B cell (primary cell): ENCODE measurements at regions not wholly inside any gene's neighbourhood (a gene's known extent, or its start where the extent isn't known, plus 50 kb on each side); places are given as distances from the start of the nearest gene placed in this dataset.

Experiments used
- ATAC-seq: fragments of 200-7000 bp; cut with Tn5 transposase; one replicate; pipeline ENCODE4 v1.10.0; 2021; ENCODE audit warnings: low read depth, mild to moderate bottlenecking, moderate number of reproducible peaks, moderate library complexity
- CTCF ChIA-PET: fragments of 350-600 bp; sonication (Branson Sonifier 250); formaldehyde crosslinking; loops from one replicate; lab custom pipeline; 2021; ENCODE audit warnings: antibody characterized with exemption, inconsistent platforms; lab: Charles Lee
- POLR2A ChIA-PET: fragments of 350-600 bp; sonication (Branson Sonifier 250); formaldehyde crosslinking; loops from one replicate; lab custom pipeline; 2021; ENCODE audit warnings: antibody characterized with exemption; lab: Charles Lee
- DNase-seq: peaks from one replicate; pipeline ENCODE4 v3.0.0; 2013
- H2AFZ ChIP-seq: 2 replicates; pipeline ENCODE4 v1.6.1; 2012; ENCODE audit warnings: mild to moderate bottlenecking, low read depth, low read length; ENCODE audit not compliant: insufficient read depth, poor library complexity, severe bottlenecking
- H3K27ac ChIP-seq, 2 donors: 1 replicate in 1 of 2; 2 replicates in 1 of 2; pipeline ENCODE4 v1.5.1; 2012 to 2013; ENCODE audit warnings: low read length in 2 of 2, mild to moderate bottlenecking in 2 of 2, moderate library complexity in 1 of 2
- H3K27me3 ChIP-seq, 4 experiments: fragments of 200-600 bp in 1 of 4; sonication (generic) in 1 of 4; replicated peaks in 1 of 4; 1 replicate in 2 of 4; 2 replicates in 2 of 4; pipeline versions ENCODE4 v1.6.1 to v1.7.0; 2013 to 2016; ENCODE audit warnings: low read length in 3 of 4, mild to moderate bottlenecking in 2 of 4, mixed read lengths in 1 of 4, moderate library complexity in 1 of 4; ENCODE audit not compliant: insufficient read depth in 4 of 4, control insufficient read depth in 3 of 4; ENCODE audit errors: control extremely low read depth in 1 of 4
- H3K36me3 ChIP-seq, 2 experiments: replicated peaks in 1 of 2; 1 replicate in 1 of 2; 2 replicates in 1 of 2; pipeline versions ENCODE4 v1.6.1 to v1.7.1; 2013; ENCODE audit warnings: low read length in 1 of 2; ENCODE audit not compliant: insufficient read depth in 2 of 2, control insufficient read depth in 1 of 2; ENCODE audit errors: control extremely low read depth in 1 of 2, extremely low read depth in 1 of 2
- H3K4me1 ChIP-seq, 2 donors: fragments of 200-600 bp in 1 of 2; sonication (generic) in 1 of 2; 1 replicate in 1 of 2; 2 replicates in 1 of 2; pipeline versions ENCODE4 v1.5.1 to v1.6.1; 2013 to 2017; ENCODE audit warnings: low read length in 2 of 2; ENCODE audit not compliant: control insufficient read depth in 2 of 2, insufficient read depth in 2 of 2
- H3K4me2 ChIP-seq: replicated peaks from 2 replicates; pipeline ENCODE3; 2012; ENCODE audit warnings: mild to moderate bottlenecking, low read depth, low read length; ENCODE audit not compliant: poor library complexity, severe bottlenecking
- H3K4me3 ChIP-seq, 5 experiments: fragments of 200-600 bp in 1 of 5; sonication (generic) in 1 of 5; 1 replicate in 3 of 5; 2 replicates in 2 of 5; pipeline versions ENCODE4 v1.5.1 to v1.7.0; 2011 to 2016; ENCODE audit warnings: low read length in 4 of 5, mild to moderate bottlenecking in 4 of 5, low read depth in 2 of 5, control low read depth in 1 of 5, moderate library complexity in 1 of 5; ENCODE audit not compliant: insufficient read depth in 1 of 5; ENCODE audit errors: control extremely low read depth in 1 of 5, extremely low read depth in 1 of 5
- H3K79me2 ChIP-seq: fragments of 200-600 bp; sonication (generic); one replicate; pipeline ENCODE4 v1.6.0; 2016; ENCODE audit warnings: low read length; ENCODE audit not compliant: control insufficient read depth, insufficient read depth
- H3K9ac ChIP-seq: fragments of 200-600 bp; sonication (generic); 2 replicates; pipeline ENCODE4 v1.6.1; 2017; ENCODE audit warnings: mild to moderate bottlenecking, low read length, moderate library complexity
- H3K9me3 ChIP-seq, 3 donors: one replicate each; pipeline versions ENCODE4 v1.6.1 to v1.7.1; 2013; ENCODE audit warnings: low read length in 2 of 3; ENCODE audit not compliant: control insufficient read depth in 2 of 3, insufficient read depth in 1 of 3; ENCODE audit errors: control extremely low read depth in 1 of 3
- H4K20me1 ChIP-seq: 2 replicates; pipeline ENCODE4 v1.6.0; 2012; ENCODE audit warnings: mild to moderate bottlenecking, low read length; ENCODE audit not compliant: insufficient read depth, control insufficient read depth, poor library complexity, severe bottlenecking
- H3K27ac Mint-ChIP-seq: one replicate; pipeline ENCODE4 v1.8.0; 2021; ENCODE audit warnings: mixed read lengths
- H3K27me3 Mint-ChIP-seq: one replicate; pipeline ENCODE4 v1.8.0; 2021; ENCODE audit warnings: mixed read lengths
- H3K4me1 Mint-ChIP-seq: one replicate; pipeline ENCODE4 v1.8.0; 2021; ENCODE audit warnings: mixed read lengths
- H3K4me3 Mint-ChIP-seq: one replicate; pipeline ENCODE4 v1.8.0; 2021; ENCODE audit warnings: mixed read lengths
- H3K9me3 Mint-ChIP-seq: one replicate; pipeline ENCODE4 v1.8.0; 2022; ENCODE audit warnings: mixed read lengths; ENCODE audit not compliant: insufficient read depth
- EZH2 ChIP-seq: IDR thresholded peaks from 2 replicates; pipeline ENCODE4 v1.6.1; 2012; ENCODE audit warnings: borderline replicate concordance, low read depth, mild to moderate bottlenecking, moderate library complexity, low read length; ENCODE audit not compliant: insufficient read depth, poor library complexity, severe bottlenecking
- whole genome bisulfite sequencing: methylation state at CpG from one replicate; pipeline ENCODE4 v1.1.5; 2013; ENCODE audit warnings: missing lambda C conversion rate; ENCODE audit not compliant: insufficient coverage; 5-methylcytosine and 5-hydroxymethylcytosine counted together
- intact Hi-C: fragments of 100-400 bp; cut with micrococcal nuclease; formaldehyde crosslinking; loops from one replicate; pipeline ENCODE4 v1.10.0; 2022
- TF ChIP-seq, protein P1 (sequence below): fragments of 200-600 bp; IDR thresholded peaks from one replicate; pipeline ENCODE4 v1.8.0; 2022; ENCODE audit warnings: antibody characterized with exemption, mild to moderate bottlenecking

GRCh38 chr3:28173836-28174235 lies 67.6 kb upstream of the CMC1 start:
- Mint-ChIP-seq H3K27me3 (no peaks in the 10 kb centered on the region), H3K9me3 (no peaks in the 10 kb centered on the region), H3K4me3 (no peak overlapping the region), H3K4me1 (peaks cover 5% of the 10 kb centered on the region), H3K27ac (no peak overlapping the region)
- Histone ChIP-seq H4K20me1 (no peaks in the 10 kb centered on the region), H3K79me2 (no peaks in the 10 kb centered on the region), H3K4me2 (no peak overlapping the region), H2AFZ (no peak overlapping the region), H3K9me3 (no peaks in the 10 kb centered on the region), H3K36me3 (no peaks in the 10 kb centered on the region), H3K4me3 (no peak overlapping the region), H3K9ac (no peak overlapping the region), H3K27me3 (no peaks in the 10 kb centered on the region), H3K27ac (no peak overlapping the region), H3K4me1 (peaks cover 0 to 5% of the 10 kb centered on the region in 2 donors)
- WGBS: no CpG with 5 or more reads among the region's 3 CpGs
- TF ChIP-seq, protein P1, sequence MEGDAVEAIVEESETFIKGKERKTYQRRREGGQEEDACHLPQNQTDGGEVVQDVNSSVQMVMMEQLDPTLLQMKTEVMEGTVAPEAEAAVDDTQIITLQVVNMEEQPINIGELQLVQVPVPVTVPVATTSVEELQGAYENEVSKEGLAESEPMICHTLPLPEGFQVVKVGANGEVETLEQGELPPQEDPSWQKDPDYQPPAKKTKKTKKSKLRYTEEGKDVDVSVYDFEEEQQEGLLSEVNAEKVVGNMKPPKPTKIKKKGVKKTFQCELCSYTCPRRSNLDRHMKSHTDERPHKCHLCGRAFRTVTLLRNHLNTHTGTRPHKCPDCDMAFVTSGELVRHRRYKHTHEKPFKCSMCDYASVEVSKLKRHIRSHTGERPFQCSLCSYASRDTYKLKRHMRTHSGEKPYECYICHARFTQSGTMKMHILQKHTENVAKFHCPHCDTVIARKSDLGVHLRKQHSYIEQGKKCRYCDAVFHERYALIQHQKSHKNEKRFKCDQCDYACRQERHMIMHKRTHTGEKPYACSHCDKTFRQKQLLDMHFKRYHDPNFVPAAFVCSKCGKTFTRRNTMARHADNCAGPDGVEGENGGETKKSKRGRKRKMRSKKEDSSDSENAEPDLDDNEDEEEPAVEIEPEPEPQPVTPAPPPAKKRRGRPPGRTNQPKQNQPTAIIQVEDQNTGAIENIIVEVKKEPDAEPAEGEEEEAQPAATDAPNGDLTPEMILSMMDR: no peak
- no peak for TF ChIP-seq EZH2
- intact Hi-C loops: no loop called here
- ATAC-seq (no peak), DNase-seq (no peak)
- ChIA-PET CTCF (no interaction called here), POLR2A (no interaction called here)

DNA sequence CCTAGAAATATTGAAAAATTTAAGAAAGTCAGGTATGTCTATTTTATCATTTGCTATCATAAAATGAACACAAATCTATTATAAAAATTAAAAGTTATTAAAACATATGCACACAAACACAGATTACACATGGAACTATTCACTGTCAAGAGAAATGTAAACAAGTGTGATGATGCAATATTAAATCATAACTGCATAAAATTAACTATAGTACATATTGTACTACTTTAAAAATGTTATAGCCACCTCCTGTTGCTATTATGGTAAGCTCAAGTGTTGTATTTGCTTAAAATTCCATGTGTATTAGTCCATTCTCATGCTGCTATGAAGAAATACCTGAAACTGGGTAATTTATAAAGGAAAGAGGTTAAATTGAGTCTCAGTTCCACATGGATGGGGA lies 54.7 kb upstream of the CMC1 start:
- H3K27ac ChIP-seq: no peak overlapping the region
- POLR2A ChIA-PET: no interaction called here
- peaks cover 3% of the 10 kb centered on the region for H3K9me3 Mint-ChIP-seq
- DNase-seq: no peak
- no peaks in the 10 kb centered on the region for H3K36me3 ChIP-seq
- no peak overlapping the region for H3K4me3 ChIP-seq
- no peak overlapping the region for H3K4me3 Mint-ChIP-seq
- no peaks in the 10 kb centered on the region for H3K4me1 Mint-ChIP-seq
- CTCF ChIA-PET: no interaction called here
- no peaks in the 10 kb centered on the region for H3K9me3 ChIP-seq
- H2AFZ ChIP-seq: no peak overlapping the region
- no peak for ATAC-seq
- no peak overlapping the region for H3K9ac ChIP-seq
- H3K27me3 Mint-ChIP-seq: peaks cover 8% of the 10 kb centered on the region
- no peaks in the 10 kb centered on the region for H3K79me2 ChIP-seq
- H4K20me1 ChIP-seq: no peaks in the 10 kb centered on the region
- no peak overlapping the region for H3K4me2 ChIP-seq
- intact Hi-C loops: no loop called here
- TF ChIP-seq EZH2: no peak
- TF ChIP-seq, protein P1: no peak
- H3K27me3 ChIP-seq: no peaks in the 10 kb centered on the region
- no peaks in the 10 kb centered on the region for H3K4me1 ChIP-seq
- no peak overlapping the region for H3K27ac Mint-ChIP-seq
